ENCODE measurements at regions not wholly inside any gene's neighbourhood (a gene's known extent, or its start where the extent isn't known, plus 50 kb on each side); places are given as distances from the start of the nearest gene placed in this dataset.
A peak's percentile ranks its signal among the peaks of the same experiment; 100 is the strongest.

DNA sequence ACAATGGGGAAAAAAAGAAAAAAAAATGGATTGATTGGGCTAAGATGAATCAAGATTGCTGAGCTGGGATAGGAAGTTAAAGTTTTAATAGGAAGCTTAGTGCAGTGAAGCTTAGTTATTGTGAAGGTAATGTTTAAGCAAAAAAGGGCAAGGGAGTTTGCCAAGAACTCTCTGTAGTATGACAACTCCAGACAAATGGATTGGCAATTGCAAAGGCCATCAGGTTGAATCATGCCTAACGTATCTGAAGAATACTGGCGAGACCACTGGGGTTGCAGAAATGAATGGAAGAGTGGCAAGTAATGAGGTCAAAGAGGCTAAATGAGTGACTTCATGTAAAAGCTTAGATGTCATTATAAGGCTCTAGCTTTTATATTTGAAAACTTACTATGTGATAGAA lies 1654.0 kb downstream of the PCDH7 start:
- no peak for DNase-seq

DNA sequence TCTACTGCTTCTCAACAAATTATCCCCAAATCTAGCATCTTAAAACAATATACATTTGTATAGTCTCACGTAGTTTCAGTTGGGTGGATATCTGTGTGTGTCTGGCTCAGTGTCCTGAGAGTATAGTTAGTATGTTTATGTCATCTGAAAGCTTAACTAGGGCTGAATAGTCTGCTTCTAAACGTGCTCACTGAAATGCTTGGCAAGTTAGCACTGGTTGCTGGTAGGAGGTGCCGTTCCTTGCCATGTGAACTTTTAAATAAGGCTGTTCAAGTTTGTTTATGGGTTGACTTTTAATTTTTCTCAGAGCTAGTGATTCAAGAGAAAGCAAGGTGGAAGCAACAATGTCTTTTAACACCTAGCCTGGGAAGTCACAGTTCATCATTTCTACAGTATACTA lies 1673.6 kb downstream of the PCDH7 start:
- DNase-seq: no peak

DNA sequence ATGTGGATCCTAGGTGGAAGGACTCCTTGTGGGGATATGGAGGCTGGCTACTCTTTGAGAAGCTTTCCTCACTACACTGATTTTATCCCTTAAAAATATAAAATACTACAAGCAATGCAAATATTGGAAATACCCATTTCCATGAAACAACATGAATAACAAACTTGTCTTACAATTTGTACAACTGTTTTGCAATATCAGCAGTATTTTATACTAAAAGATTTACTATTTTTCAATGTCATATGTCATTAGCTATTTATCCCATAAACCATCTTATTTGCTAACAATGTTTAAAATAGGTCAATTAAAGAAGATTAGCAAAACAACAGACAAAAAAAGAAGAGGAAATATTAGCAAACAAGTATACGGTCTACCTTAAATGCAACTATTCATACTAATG lies 1674.1 kb downstream of the PCDH7 start:
- DNase-seq: no peak

DNA sequence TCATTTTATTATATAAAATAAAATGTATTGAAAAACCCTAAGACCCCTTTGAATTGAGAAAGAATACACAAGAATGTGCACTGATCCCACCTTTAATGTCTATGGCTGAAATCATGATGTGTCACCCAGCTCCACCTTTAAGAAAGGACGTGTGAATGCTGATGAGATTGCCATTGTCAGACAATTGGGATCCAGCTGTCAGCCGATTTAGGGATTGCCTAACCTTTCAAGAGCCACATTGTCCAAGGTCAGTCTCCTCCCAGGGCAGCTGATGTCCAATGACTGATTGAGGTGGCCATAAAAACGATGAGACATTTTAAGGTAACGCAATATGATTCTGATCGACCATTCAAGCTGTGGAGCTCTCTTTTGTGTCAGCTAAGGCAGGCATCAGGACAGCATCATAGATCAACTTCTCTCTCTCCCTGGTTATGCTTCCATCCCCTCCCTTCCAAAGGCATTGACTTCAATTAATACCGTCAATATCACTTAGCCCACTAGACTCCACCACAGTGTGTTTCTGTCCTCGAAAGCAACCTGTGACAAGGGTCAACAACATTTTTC lies 1676.4 kb downstream of the PCDH7 start:
- DNase-seq: no peak

DNA sequence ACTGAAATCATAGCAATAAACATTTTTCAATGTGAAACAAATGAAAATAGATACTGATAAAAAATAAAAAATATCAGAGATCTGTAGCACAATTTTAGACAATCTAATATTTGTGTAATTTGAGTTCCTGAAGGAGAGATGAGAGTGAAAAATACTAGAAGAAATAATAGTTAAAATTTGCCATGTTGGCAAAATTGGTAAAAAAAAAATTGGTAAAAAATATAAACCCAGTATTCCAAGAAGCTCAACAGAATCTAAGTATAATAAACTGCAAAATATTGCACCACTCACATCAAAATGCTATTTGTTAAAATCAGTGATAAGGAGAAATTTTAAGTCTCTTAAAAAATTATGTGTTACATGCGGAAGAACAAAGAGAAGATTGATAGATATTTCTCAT lies 1680.7 kb downstream of the PCDH7 start:
- no peak for DNase-seq

DNA sequence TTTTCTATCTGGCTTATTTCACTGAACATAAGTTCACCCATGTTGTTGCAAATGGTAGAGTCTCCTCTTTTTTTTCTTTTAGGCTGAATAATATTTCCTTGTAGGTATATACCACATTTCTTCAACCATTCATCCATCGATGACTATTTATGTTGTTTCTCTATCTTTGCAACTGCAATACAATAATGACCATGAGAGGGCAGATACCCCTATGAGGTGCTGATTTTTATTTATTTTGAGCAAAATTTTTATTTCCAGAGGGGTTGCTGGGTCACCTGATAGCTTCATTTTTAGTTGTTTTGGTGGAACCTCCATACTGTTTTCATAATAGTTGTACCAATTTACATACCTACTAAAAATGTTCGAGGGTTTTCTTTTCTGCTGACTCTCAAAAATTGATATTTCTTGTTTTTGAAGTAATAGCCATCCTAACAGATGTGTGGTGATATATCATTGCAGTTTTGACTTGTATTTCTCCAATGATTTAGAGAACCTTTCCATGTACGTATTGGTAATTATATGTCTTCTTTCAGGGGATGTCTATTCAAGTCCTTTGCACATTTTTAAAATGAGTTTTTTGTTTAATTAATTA lies 1697.0 kb downstream of the PCDH7 start:
- DNase-seq: no peak

DNA sequence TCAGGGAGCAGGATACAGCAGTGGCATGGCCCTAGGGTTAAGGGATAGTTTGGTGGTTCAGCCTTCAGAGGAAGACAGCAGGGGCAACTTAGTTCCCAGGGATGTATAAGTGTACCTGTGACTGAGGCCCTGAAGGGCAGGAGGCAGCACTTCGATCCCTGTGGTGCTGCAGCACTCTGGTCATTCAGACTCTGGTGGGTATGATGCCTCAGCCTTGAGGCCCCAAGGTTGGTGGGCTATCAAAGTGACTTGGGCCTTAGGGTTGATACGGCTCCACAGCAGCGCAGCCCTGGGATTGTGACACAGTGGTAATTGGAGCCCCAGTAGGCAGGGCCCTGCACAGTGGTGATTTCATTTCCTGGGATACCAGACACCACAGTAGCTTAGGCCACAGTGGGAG lies 1703.1 kb downstream of the PCDH7 start:
- no peak for DNase-seq

DNA sequence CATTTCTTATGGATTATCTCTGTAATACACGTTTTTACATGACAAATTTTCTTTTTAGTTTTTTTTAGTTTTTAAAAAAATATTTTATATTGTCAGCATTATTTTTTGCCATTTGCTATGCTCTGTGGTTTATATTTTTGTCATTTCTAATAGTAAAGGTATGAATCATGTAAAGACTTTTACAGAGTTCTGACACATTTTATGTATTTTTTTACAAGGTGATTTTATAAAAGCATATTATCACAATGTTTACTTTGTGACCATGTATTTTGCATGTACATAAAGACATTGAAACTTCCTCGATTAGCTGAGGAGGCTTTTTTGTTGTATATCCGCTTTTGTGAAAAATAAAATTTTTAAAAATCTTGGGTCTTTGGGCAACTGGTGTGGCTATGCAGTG lies 1705.1 kb downstream of the PCDH7 start:
- DNase-seq: no peak

DNA sequence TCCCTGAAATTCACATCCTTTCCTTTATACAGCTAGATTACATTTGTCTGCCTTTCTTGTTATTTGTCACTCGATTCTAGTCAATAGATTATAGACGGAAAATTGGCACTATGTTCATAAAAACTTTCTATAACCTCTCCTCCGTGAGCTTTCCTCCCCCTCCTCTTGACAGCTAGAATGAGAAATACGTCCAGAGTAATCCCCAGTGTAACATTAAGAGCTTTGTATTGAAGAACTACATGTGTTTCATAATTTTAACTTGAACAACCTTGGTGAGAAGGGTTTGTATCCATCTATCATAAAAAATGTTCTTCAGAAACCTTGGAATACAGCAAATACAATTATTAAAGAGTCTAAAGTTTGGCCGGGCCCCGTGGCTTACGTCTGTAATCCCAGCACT lies 1707.4 kb downstream of the PCDH7 start:
- no peak for DNase-seq

DNA sequence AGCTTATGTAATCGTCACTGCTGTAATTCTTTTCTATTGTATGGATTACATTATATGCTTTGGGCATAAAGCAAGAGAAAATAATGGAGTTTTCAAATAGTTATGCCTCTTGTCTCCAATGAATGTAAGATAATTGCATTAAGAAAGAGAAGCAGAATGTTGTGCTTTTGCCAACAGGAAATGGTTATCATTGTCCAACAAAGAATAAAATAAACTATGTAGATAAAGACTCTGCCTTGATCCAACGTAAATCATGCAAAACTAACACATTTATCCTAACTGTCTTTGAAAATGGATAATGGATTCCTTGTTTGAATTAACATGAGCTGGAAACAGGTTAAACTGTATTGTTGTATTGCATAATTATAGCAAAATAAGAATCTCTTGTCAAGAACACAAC lies 1709.0 kb downstream of the PCDH7 start:
- DNase-seq: peak in 1 of 2 experiments; percentile 58

DNA sequence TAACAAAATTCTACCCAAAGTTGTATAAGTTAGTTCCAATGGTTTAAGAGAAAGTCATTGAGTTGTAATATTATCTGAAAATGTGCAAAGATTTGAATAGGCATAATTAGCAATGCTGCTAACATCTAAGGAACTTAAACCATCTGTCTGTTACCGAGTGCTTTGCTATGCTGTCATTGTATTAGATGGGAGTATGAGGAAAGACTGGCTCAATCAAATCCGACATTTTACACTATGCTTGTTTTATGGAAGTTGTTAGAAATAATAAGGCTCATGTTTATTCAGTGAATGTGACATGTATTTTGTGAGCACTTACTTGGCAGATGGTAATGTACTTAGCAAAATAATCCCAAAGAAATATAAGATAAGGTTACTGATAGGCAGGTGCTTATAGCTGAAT lies 1715.1 kb downstream of the PCDH7 start:
- DNase-seq: peak in 1 of 2 experiments; percentile 2

DNA sequence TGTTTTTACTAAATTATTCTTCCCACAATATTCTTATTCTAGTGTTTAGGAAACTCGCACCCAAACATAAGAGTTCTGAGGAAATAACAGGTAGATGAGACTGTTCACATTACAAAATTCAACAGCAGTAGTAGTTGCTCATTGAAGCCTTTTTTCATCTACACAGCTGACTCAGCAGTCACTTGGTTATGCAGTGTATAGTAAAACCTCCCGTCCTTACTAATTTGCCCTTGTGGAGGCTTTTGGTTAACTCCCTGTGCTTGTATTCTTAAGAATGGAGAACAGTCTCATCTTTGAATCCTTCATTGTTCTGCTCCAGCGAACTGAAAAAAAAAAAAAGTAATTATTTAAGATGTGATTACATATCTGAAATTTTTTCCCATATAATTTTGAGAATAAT lies 1716.6 kb downstream of the PCDH7 start:
- no peak for DNase-seq

DNA sequence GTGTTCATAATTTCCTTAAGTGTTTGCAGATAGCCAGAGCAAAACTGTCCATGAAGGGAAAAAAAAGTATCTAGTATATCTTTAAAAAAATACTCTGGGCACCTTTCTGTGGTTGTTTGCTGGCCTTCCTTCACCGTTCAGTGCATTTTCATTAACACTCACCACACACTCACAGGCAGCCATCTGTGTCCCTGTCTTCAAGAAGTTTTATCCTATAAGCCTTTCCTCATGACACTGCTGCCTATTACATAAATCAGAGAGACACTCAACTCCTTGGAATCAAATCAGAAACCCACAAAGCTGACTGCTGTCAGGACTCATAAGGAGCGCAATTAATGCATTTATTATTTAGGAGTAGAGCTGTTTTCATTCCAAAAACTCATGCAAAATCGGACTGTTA lies 1720.2 kb downstream of the PCDH7 start:
- no peak for DNase-seq

DNA sequence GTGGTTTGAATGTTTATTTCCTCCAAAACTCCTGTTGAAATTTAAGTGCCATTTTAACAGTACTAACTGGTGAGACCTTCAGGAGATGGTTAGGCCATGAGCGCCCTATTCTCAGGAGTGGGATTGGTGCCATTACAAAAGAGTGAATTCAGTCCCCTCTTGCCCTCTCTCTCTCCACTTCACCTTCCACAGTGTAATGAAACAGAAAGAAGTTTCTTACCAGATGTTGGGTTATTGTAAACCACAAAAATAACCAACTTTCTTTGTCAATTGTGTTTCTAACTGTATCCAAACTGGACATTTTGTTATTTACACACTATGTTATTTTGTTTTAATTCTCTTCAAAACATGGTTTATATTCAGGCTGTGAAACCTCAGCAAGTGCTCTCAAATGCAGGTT lies 1734.3 kb downstream of the PCDH7 start:
- DNase-seq: no peak

DNA sequence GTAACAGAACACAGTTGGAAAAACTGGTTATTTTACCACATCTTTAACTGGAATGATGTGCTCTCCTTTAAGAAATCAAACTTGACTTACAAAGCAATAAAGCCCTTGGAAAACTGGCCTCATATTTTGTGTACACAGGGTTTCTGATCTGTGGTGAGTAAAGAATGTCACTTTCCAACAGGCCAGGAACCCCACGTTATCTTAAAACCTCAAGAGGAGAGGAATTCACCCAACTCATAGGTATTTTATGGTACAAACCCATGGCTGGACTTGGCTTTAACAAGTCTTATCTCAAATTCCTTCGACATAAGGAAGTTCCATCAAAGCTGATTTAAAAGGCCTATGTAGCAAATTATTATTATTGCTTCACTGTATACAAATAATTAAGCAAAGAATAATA lies 1735.1 kb downstream of the PCDH7 start:
- DNase-seq: no peak

DNA sequence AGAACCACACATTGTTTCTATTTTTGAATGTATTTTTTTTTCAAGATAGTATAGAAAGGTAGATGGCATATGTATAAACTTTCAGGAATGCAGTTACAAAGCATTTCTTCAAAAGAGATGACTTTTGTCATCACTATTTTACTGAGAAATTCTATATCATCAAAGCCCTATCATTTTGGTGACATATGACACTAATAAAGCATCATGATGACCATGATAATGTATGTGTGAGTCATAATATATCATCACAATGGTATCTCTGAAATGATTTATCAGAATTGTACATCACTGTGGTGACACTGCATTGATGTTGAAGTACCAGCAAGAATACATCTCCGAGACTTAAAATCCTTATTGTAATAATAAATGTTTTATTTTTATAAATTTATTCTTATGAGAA lies 1740.8 kb downstream of the PCDH7 start:
- no peak for DNase-seq

DNA sequence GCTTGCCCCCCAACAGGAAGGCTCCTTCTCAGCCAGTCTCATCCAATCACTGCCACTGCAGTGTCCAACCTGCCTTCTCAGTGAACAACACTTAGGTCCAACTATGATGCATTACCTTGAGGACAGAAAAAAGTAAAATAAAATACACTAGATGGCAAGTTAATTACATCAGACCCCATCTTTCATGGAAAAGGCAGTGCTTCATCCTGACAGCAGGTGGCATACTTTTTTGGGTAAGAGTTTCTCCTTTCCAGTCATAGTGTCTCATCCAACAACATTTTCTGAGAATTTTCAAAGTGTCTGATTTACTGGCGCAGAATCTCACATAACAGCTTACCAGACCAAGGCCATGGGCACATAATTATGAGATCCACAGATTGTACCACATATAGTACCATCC lies 1742.8 kb downstream of the PCDH7 start:
- DNase-seq: peak in 1 of 2 experiments; percentile 4

DNA sequence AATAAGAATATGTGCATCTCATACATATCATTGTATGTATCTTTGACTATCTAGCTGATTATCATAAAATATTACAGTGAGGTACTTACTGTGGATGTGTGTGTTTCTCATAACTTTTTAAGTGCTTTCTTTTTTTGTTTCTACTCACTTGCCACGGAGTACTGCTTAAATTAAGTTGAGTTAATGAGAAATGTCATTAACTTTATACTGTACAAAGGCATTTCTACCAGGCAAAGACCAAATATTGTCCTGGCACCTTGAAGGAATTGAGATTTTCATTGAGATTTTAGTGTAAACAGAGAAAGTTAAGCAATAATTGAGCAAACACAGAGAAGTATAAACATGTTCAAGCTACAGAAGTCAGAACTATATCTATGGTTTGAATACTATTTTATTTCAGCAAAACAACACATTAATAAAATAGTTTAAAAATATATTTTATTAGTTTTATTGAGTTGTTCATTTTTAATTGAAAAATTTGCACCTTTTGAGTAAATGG lies 1750.0 kb downstream of the PCDH7 start:
- DNase-seq: no peak

DNA sequence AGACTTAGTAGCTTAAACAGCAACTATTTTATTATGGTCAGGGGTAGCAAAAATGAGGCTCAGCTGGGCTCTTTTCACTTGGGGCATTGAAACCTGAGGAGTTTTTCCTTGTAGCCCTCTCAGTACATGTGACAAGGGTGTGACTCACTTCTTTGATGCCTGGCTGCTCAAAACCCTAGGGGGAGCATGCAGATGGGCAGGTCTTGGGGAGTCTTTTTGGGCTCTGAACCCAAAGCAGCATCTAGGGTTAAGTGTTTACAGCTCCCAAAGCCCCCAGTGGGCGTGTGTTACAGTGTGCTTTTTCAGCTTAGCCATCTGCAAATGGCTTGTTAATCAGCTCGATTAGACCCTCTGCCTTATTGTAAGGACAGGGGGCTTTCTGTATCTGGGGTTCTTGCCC lies 1752.7 kb downstream of the PCDH7 start:
- no peak for DNase-seq

DNA sequence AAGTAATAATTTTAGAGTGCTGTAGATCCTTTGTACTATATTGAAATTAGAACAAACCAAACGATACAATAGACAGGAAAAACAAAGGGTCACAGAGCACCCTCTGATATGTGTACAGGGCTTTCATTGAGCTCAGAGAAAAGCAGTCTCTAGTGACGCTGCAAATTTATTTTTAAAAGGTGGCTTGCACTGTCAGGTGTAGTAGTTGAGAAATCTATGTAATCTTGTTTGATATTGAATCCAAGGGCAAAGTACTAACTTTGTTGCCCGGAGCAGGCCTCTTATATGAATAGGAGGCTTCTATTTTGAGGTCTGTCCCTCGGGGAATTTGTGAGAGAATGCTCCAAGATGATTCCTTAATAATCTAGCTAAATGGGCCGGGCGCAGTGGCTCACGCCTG lies 1755.5 kb downstream of the PCDH7 start:
- DNase-seq: no peak

DNA sequence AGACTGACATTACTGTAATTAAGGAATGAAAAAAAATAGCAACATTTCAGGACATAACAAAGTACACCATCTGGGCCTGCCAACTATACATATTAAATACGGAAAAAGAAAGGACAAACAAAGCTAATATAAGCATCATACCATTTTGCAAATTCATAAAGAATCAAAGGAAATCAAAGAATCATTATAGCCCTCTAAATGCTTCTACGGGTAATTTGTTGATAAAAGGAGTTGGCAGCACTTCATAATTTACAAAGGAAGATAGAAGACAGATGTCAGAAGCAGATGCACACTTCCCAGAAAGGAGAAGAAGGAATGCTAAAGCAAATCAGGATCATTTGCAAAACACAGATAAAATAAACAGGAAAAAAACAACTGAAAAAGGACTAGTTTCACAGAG lies 1757.3 kb downstream of the PCDH7 start:
- no peak for DNase-seq

DNA sequence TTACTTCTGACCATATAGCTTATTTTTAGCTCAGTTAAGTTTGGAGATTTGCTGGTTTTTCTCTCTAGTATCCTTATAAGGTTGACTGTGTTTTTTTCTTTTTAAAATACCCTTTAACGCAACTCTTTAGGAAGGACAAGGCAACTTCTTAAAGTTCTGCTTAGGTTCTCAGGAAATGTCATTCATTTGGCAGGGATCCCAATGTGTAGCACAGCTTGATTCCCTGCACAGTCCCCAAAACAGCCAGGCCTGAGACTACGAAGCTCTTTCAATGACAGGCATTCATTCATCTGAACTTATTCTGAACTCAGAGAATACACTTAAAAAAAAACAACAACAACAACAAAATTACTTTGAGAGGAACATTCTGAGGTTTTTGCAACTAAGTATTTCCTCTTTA lies 1765.8 kb downstream of the PCDH7 start:
- peak in 1 of 2 experiments; percentile 2 for DNase-seq

DNA sequence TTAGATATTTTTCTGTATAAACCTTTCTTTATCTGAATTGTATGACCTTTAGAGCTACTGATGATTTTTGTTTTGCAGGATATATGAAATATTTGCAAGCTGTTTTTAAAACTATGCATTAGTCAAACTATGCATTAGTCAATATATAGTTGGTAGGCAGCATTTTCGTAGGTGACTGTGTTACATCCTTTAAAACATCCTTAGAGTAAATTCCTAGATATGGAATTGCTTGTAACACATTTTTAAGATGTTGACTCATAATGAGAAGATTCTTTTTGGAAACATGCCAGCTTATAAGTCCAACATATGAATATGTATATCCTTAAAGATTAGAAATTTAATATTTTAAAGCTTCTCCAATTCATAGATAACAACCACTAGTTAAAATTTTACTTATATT lies 1768.5 kb downstream of the PCDH7 start:
- DNase-seq: no peak

DNA sequence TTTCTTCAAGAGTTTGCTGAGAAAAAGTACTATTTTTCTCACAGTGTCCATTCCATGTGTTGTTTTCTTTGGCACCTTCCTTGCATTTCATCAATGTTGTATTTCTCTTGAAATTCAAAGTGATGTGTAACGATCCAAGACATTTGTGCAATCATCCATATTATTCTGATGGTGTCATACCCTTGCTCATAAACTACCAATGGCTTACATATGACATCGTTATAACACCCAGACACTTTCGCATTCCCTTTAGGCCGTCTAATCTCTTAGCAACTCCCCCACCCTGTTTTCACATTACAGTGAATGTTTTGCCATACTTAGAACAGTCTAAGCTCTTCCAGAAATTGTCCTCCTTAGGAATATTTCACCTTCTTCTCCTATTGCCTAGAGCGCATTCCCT lies 1779.0 kb downstream of the PCDH7 start:
- no peak for DNase-seq

DNA sequence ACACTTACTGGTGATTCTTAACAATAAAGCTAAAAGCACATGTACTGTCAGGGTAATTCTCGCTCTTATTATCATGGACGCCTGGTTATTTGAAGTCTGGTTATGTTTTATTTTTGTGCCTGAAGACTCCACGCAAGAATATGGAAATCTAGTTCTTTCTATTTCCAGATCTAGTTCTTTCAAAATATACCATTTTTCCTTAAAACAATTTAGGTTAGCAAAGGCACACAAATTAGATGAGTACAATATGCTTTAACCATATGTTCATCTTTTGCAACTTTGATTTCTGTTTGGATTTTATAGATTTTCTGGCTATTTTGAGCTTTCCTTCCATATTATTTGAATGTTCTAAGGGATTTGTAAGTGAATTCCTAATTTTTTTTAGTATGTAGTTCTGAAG lies 1783.1 kb downstream of the PCDH7 start:
- DNase-seq: no peak
